IgD-negative memory B cell (primary cell): ENCODE measurements at regions not wholly inside any gene's neighbourhood (a gene's known extent, or its start where the extent isn't known, plus 50 kb on each side); places are given as distances from the start of the nearest gene placed in this dataset.

Experiments used
- H3K27ac Mint-ChIP-seq, 3 donors: one replicate each; pipeline ENCODE4 v1.8.0; 2020 to 2022; ENCODE audit warnings: mild to moderate bottlenecking in 3 of 3, mixed read lengths in 3 of 3, moderate library complexity in 1 of 3
- H3K27me3 Mint-ChIP-seq: one replicate; pipeline ENCODE4 v1.8.0; 2021; ENCODE audit warnings: mixed read lengths
- H3K36me3 Mint-ChIP-seq: one replicate; pipeline ENCODE4 v1.8.0; 2020; ENCODE audit warnings: mild to moderate bottlenecking, mixed read lengths
- H3K4me1 Mint-ChIP-seq, 3 donors: one replicate each; pipeline ENCODE4 v1.8.0; 2020 to 2022; ENCODE audit warnings: mixed read lengths in 3 of 3, mild to moderate bottlenecking in 1 of 3
- H3K4me3 Mint-ChIP-seq, 4 donors: one replicate each; pipeline ENCODE4 v1.8.0; 2020 to 2022; ENCODE audit warnings: mild to moderate bottlenecking in 4 of 4, mixed read lengths in 4 of 4, moderate library complexity in 3 of 4
- H3K9me3 Mint-ChIP-seq, 3 donors: one replicate each; pipeline ENCODE4 v1.8.0; 2020 to 2021; ENCODE audit warnings: mixed read lengths in 3 of 3, mild to moderate bottlenecking in 1 of 3

DNA sequence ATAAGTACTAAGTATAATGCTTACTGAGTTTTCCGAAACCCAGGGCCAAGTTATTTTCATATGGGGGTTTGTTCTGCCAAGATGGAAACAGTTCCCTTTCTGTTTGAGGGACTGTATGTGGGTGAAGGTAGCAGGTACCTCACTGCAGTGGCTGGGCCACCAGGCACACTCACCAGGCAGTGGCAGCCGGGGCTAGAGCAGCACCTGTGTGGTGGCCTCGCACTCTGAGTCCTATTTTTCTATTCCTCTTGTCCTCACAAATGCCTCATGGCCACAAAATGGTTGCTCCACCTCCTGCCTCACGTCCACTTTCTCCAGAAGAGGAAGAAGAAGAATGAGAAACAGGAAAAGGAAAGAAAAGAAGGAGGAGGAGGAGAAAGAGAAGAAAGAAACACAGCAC lies 167.3 kb upstream of the SHH start:
- Mint-ChIP-seq H3K4me3 (no peak overlapping the region), H3K9me3 (no peaks in the 10 kb centered on the region), H3K36me3 (no peaks in the 10 kb centered on the region), H3K4me1 (no peaks in the 10 kb centered on the region), H3K27me3 (no peaks in the 10 kb centered on the region), H3K27ac (no peak overlapping the region)

DNA sequence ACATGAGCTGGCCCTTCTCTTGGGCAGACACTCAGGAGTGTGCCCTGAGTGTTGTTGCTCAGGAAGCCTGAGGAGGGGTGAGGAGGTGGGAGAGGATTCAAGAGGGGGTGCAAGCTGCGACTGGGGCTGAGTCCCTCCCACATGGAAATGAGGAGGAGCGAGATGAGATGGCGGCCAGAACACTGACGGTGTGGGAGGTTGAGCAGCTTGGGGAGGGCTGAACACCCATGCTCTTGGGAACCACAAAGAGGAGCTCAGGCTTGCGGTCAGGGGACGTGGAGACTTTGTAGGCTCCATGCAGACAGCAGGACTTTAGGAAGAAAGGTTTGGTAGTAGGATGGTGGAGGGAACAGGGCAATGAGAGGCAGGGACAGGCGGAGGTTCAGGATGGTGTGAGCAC lies 163.2 kb upstream of the SHH start:
- Mint-ChIP-seq H3K27ac (peak overlapping the region in 1 of 3 donors; percentile 32), H3K27me3 (no peaks in the 10 kb centered on the region), H3K9me3 (no peaks in the 10 kb centered on the region), H3K36me3 (no peaks in the 10 kb centered on the region), H3K4me3 (no peak overlapping the region), H3K4me1 (peaks cover 0 to 2% (median 1%) of the 10 kb centered on the region in 3 donors)

DNA sequence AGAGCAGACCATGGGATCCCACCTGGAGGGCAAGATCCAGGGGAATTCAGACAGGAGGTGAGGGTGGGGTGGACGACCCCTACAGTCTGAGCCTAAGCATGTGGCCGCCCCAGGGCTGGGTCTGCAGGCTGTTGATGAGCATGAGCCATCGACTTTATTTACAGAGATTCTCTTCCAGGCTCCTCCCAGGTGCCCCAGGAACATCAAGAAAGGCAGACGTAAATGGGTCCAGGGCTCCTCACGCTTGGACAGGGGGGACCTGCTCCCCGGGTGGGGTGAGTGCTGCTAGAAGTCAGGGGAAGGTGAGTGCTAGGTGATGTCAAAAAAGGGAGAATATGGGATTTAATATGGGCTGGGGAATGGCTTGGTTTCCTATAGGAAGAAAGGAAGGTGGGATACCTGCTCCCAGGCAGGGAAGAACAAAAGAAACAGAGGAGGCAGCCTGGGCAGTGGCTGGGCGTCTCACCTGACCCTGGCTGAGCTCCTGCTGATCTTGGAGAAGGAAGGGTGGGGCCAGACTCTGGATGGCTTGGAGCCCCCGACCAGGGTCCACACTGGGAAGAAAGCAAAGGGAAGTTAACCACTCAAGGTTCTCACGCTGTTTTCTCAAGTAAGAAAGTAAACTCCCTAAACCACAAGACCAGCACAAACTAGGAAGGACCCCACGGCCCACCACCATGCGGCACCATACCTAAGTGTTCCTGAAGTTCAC lies 162.1 kb upstream of the SHH start:
- no peak overlapping the region for H3K27ac Mint-ChIP-seq
- H3K4me1 Mint-ChIP-seq = peaks cover 0 to 2% (median 1%) of the 10 kb centered on the region in 3 donors
- no peaks in the 10 kb centered on the region for H3K27me3 Mint-ChIP-seq
- no peaks in the 10 kb centered on the region for H3K36me3 Mint-ChIP-seq
- no peak overlapping the region for H3K4me3 Mint-ChIP-seq
- no peaks in the 10 kb centered on the region for H3K9me3 Mint-ChIP-seq

DNA sequence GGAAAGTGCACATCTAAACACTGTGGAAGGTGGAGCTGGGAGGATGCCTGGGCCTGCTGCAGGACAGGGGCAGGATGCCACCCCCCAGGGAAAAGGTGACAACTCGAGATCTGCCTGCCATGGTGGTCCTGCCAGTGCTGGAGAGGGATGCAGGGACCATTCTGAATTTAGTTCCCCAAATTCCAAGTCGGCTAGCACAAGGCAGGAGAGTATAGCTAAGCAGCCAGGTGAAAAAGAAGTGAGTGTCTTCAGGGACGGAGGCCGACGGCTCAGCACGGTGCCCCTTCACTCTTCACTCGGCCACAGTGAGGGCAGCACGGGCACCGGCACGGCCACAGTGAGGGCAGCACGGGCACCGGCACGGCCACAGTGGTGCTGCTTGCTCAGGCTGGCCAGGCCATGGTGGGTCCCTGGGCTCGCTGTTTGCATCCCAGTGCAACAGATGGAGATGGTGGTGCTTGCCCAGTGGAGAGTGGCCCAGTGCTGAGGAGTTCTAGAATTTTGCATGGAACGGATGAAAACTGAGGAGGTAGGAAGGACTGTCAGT lies 161.3 kb upstream of the SHH start:
- Mint-ChIP-seq H3K27ac (no peak overlapping the region), H3K4me3 (no peak overlapping the region), H3K9me3 (no peaks in the 10 kb centered on the region), H3K36me3 (no peaks in the 10 kb centered on the region), H3K4me1 (peaks cover 0 to 2% (median 1%) of the 10 kb centered on the region in 3 donors), H3K27me3 (no peaks in the 10 kb centered on the region)

DNA sequence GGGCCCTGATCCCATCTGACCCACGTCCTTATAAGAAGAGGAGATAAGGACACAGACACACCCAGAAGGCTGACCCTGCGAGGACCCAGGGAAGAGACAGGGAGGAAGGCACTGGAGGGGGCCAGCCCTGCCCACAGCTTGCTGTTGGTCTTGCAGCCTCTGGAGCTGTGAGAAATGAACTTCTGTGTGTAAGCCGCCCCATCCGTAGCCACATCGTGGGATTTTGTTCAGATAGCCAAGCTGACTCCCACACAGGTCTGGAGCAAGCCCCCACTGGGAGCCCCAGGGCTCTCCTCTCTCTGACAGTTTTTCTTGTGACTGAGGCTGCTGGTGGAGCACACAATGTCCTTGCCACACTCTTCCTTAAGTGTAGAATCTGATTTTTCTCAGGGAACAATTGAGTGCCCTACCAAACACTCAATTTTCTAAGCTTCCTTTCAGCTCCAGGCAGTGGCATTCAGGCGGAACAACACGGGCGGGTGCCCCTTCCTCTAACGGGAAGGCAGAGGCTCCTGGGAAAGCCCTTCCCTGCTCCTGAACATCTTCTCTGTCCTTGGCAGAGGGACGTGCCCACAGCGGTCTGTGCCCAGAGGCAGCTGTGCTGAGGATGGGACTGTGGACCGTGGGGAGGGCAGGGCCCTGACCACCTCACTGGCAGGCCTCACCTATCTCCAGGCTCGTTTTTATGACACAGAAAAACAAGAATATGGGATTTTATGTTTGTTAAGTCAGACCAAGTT lies 160.6 kb upstream of the SHH start:
- H3K9me3 Mint-ChIP-seq = no peaks in the 10 kb centered on the region
- H3K36me3 Mint-ChIP-seq = no peaks in the 10 kb centered on the region
- H3K27me3 Mint-ChIP-seq = no peaks in the 10 kb centered on the region
- H3K27ac Mint-ChIP-seq = no peak overlapping the region
- no peak overlapping the region for H3K4me3 Mint-ChIP-seq
- peaks cover 0 to 2% (median 1%) of the 10 kb centered on the region in 3 donors for H3K4me1 Mint-ChIP-seq

DNA sequence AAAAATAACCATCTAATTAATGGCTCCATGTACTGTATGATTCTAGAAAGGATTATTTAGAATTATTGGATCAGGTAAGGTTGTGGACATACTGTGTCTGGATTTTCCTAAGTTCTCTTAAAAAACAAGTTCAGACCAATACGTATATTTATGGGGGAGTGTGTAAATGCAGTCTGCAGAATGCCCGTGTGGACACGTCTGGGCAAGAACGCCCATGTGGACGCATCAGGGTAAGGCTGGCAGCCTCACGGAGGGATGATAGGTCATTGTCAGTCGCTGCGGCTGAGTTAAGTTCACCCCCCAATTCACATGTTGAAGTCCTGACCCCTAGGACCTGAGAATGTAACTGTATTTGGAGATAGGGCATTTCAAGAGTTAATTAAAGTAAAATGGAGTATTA lies 160.0 kb upstream of the SHH start:
- no peak overlapping the region for H3K27ac Mint-ChIP-seq
- peaks cover 0 to 2% (median 1%) of the 10 kb centered on the region in 3 donors for H3K4me1 Mint-ChIP-seq
- no peaks in the 10 kb centered on the region for H3K36me3 Mint-ChIP-seq
- no peak overlapping the region for H3K4me3 Mint-ChIP-seq
- H3K27me3 Mint-ChIP-seq = no peaks in the 10 kb centered on the region
- peaks cover 0 to 4% (median 2%) of the 10 kb centered on the region in 3 donors for H3K9me3 Mint-ChIP-seq

DNA sequence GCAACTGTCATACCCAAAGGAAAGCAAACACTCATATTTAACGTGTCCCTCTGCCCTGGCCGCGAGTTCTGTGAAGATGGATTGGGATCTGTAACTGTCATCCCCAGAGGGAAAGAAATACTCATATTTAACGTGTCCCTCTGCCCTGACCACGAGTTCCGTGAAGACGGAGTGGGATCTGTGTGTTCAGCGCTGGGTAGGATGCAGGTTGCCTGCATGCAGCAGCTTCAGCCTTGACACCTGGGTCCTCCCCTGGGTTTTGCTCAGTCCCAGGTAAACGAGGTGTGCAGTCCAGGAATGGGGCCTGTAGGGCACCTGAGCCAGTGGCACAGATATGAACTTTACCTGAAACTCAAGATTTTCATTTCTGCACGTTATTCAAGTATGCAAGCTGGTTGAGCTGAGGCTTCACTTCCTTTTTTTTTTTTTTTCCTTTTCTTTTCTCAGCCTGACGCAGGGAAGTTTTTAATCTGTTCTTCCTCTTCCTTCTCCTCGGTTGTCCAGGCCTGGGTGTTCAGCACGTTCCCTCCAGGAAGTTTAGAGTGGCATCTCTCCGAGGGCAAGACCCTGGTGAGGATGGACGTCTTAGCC lies 159.0 kb upstream of the SHH start:
- Mint-ChIP-seq H3K27ac (peak overlapping the region in 1 of 3 donors; percentile 13), H3K36me3 (no peaks in the 10 kb centered on the region), H3K9me3 (peaks cover 0 to 4% (median 2%) of the 10 kb centered on the region in 3 donors), H3K4me3 (no peak overlapping the region), H3K27me3 (no peaks in the 10 kb centered on the region), H3K4me1 (peaks cover 0 to 2% (median 1%) of the 10 kb centered on the region in 3 donors)

DNA sequence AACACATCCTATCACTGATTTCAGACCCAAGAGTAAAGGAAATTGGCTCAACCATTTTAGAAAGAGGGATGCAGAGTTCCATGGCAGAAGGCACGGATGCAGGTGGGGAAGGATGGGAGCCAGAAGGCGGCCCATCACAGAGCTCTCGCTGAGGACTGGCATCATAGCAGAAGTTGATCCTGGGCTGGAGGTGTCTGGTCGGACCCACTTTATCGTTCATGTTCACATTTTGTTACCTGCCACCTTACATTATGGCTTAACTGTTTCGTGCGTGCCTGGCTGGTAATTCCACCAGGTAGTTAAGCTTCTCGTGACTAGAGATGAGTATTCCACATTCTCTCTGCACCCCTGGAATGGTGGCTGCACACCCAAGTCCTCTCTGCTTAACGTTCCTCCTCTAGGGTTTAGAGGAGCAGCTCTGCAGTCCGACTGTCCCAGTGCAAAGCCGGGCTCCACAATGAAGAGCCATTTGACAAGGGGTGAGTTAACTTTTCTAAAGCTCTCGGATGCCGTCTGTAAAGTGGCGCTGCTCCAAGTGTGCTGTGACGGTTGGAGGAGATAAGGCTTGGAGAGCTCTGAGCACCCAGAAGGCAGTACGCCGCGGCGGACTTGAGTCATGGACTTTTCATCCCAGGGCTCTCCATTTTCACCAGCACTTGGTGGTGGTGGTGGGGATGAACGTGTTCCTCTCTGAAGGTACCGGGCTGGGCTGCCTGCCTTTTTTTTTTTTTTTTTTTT lies 157.1 kb upstream of the SHH start:
- Mint-ChIP-seq H3K36me3 (no peaks in the 10 kb centered on the region), H3K9me3 (peaks cover 0 to 4% (median 2%) of the 10 kb centered on the region in 3 donors), H3K4me3 (no peak overlapping the region), H3K4me1 (peaks cover 0 to 2% (median under 1%) of the 10 kb centered on the region in 3 donors), H3K27me3 (no peaks in the 10 kb centered on the region), H3K27ac (no peak overlapping the region)

DNA sequence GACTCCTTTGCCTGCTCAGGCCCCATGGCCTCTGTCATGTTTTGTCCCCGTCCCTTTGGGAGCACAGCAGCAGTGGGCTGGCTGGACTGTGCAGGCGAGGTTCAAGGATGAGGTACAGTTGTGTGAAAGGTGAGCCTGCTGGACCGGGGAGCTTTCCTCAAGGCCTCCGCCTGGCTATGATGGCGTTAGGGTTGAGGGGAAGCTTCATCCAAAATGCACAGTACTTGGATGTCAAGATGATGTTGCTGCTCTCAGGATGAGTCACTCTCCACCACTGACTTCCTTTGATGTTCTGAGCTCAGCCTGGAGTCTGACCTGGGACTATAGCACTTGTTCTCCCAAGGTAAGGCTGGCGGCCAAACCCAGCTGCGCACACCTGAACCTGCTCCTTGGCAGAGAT lies 152.7 kb upstream of the SHH start:
- Mint-ChIP-seq H3K27ac (no peak overlapping the region), H3K9me3 (peaks cover 2 to 4% (median 2%) of the 10 kb centered on the region in 3 donors), H3K4me3 (no peak overlapping the region), H3K4me1 (no peaks in the 10 kb centered on the region), H3K36me3 (no peaks in the 10 kb centered on the region), H3K27me3 (no peaks in the 10 kb centered on the region)

DNA sequence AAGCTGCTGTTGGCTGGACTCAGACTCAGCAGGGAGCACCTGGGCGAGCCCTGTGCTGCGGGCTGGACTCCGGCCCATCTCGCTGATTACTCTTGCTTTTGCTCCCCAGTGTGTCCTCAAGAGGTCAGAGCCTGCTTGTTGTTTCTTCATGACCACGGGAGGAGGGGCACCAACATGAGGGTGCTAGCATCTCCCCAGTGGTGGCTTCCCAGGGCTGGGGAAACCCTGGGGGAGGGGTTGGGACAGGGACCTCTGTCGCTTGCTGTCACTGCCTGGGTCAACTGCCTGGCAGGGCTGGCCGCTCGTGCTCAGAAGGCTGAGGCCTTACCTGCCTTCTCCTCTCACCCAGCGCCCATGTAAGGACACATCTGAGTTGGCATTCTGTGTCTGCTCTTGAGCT lies 152.3 kb upstream of the SHH start:
- Mint-ChIP-seq H3K4me3 (no peak overlapping the region), H3K27ac (no peak overlapping the region), H3K27me3 (no peaks in the 10 kb centered on the region), H3K4me1 (no peaks in the 10 kb centered on the region), H3K36me3 (no peaks in the 10 kb centered on the region), H3K9me3 (peaks cover 2 to 4% (median 2%) of the 10 kb centered on the region in 3 donors)

DNA sequence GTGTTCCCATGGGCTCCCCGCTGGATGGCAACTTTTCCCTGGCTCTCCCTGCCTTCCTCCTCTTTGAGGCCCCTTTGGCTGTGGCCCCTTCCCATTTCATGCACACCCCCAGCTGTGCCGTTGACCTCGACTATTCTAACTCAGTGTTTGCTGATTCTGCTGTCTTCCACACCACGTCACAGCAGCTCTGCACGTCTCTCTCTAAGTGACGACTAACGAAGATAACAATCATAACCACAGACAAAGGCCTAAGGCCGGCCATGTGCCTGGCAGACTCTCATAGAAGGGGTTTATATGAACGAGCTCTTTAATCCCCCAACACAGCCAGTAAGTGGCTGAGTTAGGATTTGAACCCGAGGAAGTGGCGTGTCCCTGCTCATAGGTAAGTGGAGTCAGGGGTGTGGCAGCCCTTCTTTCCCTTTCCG lies 151.5 kb upstream of the SHH start:
- H3K36me3 Mint-ChIP-seq = no peaks in the 10 kb centered on the region
- no peak overlapping the region for H3K4me3 Mint-ChIP-seq

DNA sequence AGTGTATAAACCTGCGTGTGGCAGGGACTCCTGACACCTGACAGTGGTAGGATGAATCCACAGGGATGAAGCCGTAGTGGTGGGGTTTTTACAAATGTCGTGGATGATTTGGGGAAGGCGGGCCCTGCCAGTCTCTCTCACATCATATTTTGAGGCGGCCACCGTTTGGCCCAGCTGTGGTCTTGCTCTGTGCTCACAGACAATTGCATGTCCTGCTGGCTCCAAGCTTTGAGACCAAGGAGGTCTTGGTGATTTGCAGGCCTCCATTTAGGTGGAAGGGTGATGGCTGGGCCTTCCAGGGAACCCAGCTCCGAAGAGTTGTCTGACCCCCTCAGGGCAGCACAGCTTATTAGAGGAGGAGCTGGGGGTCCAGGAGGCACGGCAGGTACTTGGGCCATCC lies 151.1 kb upstream of the SHH start:
- H3K36me3 Mint-ChIP-seq = no peaks in the 10 kb centered on the region
- H3K4me1 Mint-ChIP-seq = no peaks in the 10 kb centered on the region
- no peaks in the 10 kb centered on the region for H3K27me3 Mint-ChIP-seq
- H3K9me3 Mint-ChIP-seq = peaks cover 2 to 4% (median 2%) of the 10 kb centered on the region in 3 donors
- H3K27ac Mint-ChIP-seq = no peak overlapping the region
- H3K4me3 Mint-ChIP-seq = no peak overlapping the region

More for the DNA sequence above, 151.5 kb upstream of the SHH start:
- Mint-ChIP-seq H3K27me3 (no peaks in the 10 kb centered on the region), H3K9me3 (peaks cover 2 to 4% (median 2%) of the 10 kb centered on the region in 3 donors), H3K27ac (no peak overlapping the region), H3K4me1 (no peaks in the 10 kb centered on the region)

DNA sequence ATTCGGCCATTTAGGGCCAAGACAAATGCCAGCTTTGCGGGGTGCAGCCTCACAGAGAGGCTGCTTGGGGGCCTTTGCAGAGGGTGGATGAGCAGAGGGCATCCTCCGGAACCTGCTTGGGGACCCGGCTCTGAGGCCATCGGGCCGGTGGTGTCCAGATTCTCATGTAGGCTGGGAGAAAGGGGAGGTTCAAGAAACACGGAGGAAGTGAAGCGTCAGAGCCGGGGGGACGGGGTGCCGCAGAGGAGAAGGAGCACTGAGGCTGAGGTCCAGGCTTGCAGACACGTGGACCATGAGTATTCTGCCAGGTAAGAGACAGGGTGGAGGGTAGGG lies 150.7 kb upstream of the SHH start:
- H3K9me3 Mint-ChIP-seq = peaks cover 2 to 4% (median 2%) of the 10 kb centered on the region in 3 donors
- H3K36me3 Mint-ChIP-seq = no peaks in the 10 kb centered on the region
- no peaks in the 10 kb centered on the region for H3K4me1 Mint-ChIP-seq
- no peak overlapping the region for H3K4me3 Mint-ChIP-seq
- no peak overlapping the region for H3K27ac Mint-ChIP-seq
- H3K27me3 Mint-ChIP-seq = no peaks in the 10 kb centered on the region

DNA sequence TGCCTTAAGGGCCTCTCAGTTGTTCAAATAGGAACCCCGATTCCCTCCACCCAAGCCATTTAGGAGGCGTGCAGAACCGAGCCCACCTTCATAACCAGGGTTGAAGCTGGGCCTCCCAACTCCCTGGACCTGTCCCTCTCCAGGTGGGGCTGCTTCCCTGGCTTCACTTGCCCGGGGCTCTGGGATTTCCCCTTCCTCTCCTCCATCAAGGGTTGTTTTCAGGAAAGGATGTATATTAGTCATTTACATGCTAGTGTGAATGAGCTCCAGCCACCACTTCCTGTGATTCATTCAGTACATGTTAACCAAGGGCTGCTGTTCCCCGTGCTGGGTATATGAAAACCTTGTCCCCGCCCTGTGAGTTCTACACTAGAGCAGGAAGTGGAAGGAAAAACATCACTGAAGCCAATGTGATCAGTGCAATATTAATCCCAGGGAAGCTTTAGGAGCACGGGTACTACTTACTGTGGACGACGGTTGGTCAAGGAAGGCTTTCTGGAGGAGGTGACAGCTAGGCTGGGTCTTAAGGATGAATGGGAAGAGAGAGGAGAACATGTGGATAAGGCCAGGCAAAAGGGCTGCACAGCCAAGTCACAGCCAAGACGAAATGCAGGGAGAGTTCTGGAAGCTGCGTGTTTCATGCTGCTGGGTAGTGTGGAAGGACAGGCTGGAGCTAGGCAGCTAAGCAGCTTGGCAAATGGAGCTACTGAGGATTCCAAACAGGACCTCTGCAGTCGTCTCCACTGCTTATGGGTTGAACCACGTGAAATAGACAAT lies 150.1 kb upstream of the SHH start:
- no peak overlapping the region for H3K27ac Mint-ChIP-seq
- no peaks in the 10 kb centered on the region for H3K27me3 Mint-ChIP-seq
- H3K9me3 Mint-ChIP-seq = peaks cover 0 to 2% (median under 1%) of the 10 kb centered on the region in 3 donors
- H3K4me3 Mint-ChIP-seq = no peak overlapping the region
- no peaks in the 10 kb centered on the region for H3K36me3 Mint-ChIP-seq
- no peaks in the 10 kb centered on the region for H3K4me1 Mint-ChIP-seq
